Esophagus mucosa (tissue), 1 donor: ENCODE measurements at regions not wholly inside any gene's neighbourhood (a gene's known extent, or its start where the extent isn't known, plus 50 kb on each side); places are given as distances from the start of the nearest gene placed in this dataset.

ENCODE experiments used
- ATAC-seq: fragments of 200-7000 bp; cut with Tn5 transposase; one replicate; pipeline ENCODE4 v1.9.1; 2020
- donor health status: DM: yes; HTN: yes; CAD: no.

DNA sequence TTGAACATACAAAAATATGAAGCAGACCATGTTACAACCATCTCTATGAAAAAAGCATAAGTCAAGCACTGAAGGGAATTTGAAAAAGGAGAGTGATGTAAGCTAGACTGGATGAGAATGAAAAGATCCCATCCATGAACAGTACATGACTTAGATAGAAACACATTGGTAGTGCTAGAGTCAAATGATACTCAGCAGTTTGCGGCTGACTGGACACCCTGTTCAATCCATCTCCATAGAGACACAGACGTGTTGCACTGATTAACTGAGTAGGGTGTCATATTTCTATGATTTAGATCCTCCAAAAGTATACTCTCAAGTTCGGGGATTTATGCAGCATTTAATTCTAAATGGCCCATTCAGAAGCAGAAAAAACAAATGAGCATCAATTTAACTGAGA, 674.3 kb upstream of the NRXN1 start:
- no peak for ATAC-seq

GRCh38 chr2:51705417-51705816, 673.5 kb upstream of the NRXN1 start:
- ATAC-seq: no peak

DNA sequence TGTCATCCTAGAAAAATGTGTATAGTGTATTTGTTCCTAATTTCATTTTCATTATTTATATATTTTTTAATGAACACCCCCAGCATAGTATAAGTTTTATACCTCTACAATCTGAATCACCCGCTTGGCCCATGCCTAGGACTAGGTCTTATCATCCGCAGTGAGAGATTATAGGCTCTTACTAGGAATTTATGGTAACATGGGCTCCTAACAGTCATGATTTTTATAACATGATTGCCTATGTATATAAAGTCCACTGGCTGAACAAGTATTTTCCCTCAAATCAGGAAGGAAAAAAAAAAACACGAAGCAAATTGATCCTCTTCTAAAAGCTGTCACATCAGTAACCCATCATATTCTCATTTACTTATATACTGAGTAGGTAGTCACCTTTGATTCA, 666.1 kb upstream of the NRXN1 start:
- no peak for ATAC-seq

DNA sequence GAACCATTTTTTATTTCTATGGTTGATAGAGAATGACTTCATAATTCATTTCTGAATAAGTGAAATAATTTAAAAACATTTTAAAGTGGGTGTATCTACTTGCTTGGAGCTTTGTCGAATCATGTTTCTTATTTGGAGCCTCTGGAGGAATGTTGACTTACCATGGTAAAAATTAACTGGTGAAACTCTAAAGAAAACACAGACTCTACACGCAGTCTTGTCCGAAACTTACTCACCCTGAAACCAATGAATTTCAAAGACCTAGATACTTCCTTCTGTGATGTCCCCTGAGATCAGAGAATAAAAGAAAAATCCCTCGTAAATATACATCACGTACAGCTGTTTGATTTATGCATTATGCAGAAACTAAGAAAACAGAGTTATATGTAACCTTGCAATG, 665.2 kb upstream of the NRXN1 start:
- no peak for ATAC-seq

DNA sequence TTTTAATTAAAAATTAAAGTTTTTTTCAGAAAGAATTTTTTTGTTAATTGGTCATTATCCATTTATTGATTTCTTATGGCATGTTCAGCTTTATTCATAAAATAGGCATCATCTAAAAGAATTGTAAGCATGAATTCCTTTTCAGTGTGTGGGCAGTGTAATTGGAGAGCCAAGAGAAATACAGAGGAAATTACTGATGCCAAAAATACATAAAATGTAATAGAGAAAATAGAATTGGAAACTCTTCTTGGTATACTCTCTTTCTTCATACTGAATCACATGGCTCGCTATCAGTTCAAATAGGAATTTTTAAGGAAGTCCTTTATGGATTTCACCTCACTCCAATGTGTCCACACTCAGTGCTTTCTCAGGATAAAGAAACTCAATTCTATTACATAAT, 663.6 kb upstream of the NRXN1 start:
- ATAC-seq: no peak

GRCh38 chr2:51693640-51694039, 661.7 kb upstream of the NRXN1 start:
- no peak for ATAC-seq

DNA sequence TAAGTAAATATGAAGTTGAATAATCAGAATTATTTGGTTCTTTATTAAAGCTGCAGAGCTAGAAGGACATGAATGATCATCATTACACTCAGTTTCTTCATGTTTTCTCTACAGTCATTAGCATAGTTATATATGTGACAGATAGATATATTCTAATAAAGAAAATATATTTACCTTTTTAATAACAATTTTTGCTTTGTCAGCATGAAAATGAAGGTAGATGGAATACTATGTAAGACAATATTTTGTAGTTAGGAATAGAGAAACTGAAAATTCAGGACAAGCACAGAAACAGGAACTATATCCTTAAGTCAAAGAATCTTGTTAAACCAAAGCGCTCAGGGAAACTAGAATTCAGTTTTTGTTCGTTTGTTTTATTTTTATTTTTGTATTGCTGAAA, 649.9 kb upstream of the NRXN1 start:
- ATAC-seq: no peak

DNA sequence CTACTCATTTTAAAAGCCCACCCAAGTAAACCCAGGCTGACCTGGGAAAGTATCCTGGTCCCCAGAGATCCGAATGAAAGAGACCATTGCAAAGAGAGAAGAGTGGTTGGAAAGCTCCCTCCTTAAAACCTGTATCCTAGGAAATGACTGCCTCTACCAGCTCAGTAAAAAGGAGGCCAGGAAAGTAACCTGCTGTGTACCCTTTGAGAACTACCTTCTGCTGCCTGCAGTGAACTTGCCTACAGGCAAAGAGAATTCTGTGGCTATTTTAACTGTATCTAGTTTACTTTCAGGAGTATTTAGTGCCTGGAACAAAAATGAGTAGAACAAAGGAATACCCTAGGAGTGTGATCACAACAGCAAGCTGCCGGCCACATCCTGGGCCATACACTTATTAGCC, 641.7 kb upstream of the NRXN1 start:
- no peak for ATAC-seq

GRCh38 chr2:51667679-51668078, 635.7 kb upstream of the NRXN1 start:
- ATAC-seq: no peak

DNA sequence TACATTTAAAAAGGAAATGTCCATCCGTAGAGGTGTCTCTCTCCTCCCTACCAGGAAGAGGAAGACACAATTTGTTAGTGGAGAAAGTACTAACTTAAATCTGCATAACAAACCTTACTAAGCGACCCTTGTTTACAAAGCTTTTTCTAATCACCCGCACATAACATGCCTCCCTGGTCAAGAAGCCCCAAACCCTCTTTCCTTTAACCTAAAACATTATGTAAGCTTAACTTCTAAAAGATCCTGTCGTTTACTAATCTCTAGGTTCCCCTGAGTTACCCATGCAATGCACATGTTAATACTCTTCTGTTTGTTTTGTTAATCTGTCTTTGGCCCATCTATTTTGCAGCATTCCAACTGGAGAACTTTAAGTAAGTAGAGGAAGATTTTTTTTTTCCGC, 630.3 kb upstream of the NRXN1 start:
- no peak for ATAC-seq

- ATAC-seq: no peak
These were observed 625.9 kb upstream of the NRXN1 start for GRCh38 chr2:51657849-51658248.

GRCh38 chr2:51650769-51651168, 618.8 kb upstream of the NRXN1 start:
- no peak for ATAC-seq

DNA sequence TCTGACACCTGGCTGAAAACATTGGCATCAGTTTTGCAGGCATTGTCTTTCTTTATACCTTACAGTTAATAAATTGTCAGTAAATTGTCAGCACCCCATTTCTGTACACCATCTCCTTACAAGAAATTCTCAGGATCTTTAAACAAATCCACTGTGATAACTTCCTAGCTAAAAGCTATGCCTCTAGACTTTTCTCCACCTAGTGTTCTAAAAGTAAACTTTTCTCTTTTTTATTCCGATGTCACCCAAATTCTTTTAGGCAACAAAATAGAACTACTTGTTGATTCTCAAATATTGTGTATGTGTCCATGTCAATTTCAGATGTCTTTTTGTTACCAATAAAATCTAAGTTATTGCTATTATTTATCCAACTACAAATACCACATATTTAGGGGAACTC, 617.4 kb upstream of the NRXN1 start:
- ATAC-seq: no peak

DNA sequence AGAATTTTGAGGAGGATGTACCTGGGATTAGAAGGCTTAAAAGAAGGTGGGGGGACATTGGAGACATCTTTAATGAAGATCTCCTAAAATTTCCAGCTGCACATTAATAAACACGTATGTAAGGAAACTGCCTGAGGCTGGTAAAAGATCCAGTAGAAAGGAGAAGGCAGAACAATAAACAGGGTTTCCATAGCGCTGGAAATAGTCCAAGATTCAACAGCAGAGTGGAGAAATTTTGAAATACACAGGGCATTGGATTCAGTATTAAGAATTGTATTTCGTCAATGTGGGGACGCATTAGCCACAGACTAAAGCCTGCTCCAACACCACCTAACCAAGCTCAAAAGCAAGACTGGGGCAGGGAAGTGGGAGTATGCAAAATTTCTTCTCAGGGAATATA, 606.9 kb upstream of the NRXN1 start:
- ATAC-seq: no peak

- ATAC-seq: no peak
These were observed 601.1 kb upstream of the NRXN1 start for GRCh38 chr2:51633073-51633472.

GRCh38 chr2:51629406-51629805, 597.5 kb upstream of the NRXN1 start:
- ATAC-seq: no peak

DNA sequence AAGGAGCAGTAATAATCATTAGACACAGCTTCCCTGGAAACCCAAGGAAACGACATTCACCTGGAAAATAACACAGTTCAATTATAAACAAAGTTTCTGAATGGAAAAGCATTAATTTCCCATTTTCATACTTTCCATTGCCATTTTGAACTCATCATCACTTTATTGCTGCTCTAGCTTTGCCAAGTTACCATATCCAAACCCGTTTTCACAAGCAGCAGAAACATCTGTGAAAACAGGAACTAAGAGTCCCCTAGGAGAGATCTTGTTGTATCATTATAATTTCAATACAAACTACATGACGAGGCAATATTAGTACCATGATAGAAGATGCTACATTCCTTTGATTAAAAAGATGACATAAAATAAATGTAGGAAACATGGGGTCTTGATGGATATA, 597.0 kb upstream of the NRXN1 start:
- ATAC-seq: no peak

DNA sequence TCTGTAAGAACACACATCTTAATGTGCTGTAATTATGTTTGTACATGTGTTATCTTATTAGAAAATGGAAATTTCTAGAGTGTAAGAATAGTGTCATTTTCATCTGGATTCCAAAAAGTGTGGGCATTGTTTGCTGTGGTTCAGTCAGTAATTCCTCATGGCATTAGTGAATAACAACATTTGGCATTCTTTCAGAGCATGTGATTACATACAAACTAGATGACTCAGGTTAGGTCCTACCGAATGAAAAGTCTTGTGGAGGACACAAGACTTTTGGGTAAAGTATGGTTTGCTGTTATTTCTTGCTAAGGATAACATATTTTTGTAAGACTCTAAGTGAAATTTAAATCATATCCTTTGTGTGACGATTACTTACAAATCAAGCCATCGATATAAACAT, 593.1 kb upstream of the NRXN1 start:
- ATAC-seq: no peak

GRCh38 chr2:51620796-51621195, 588.9 kb upstream of the NRXN1 start:
- no peak for ATAC-seq

- no peak for ATAC-seq
These were observed 588.0 kb upstream of the NRXN1 start for GRCh38 chr2:51619961-51620360.

- ATAC-seq: no peak
These were observed 580.5 kb upstream of the NRXN1 start for GRCh38 chr2:51612387-51612786.

GRCh38 chr2:51601706-51602105, 569.8 kb upstream of the NRXN1 start:
- ATAC-seq: no peak

- no peak for ATAC-seq
These were observed 565.2 kb upstream of the NRXN1 start for GRCh38 chr2:51597086-51597485.

GRCh38 chr2:51595836-51596235, 563.9 kb upstream of the NRXN1 start:
- no peak for ATAC-seq

- ATAC-seq: no peak
These were observed 549.8 kb upstream of the NRXN1 start for GRCh38 chr2:51581636-51582267.

- no peak for ATAC-seq
These were observed 547.5 kb upstream of the NRXN1 start for GRCh38 chr2:51579412-51579811.
